HG03378 (cell line): ENCODE measurements at regions not wholly inside any gene's neighbourhood (a gene's known extent, or its start where the extent isn't known, plus 50 kb on each side); places are given as distances from the start of the nearest gene placed in this dataset.

Source experiments
- ATAC-seq: cut with Tn5 transposase; IDR thresholded peaks from one replicate; pipeline ENCODE4 v1.9.1; 2021; ENCODE audit warnings: mild to moderate bottlenecking, moderate library complexity; ENCODE audit not compliant: unreplicated experiment

- no peak for ATAC-seq
Measured at GRCh38 chr16:14337303-14338191, 266.4 kb downstream of the MRTFB start.

- ATAC-seq, result no peak
Measured at GRCh38 chr16:14335297-14335696, 264.2 kb downstream of the MRTFB start.

- ATAC-seq, result no peak
Measured at GRCh38 chr16:14334366-14335080, 263.4 kb downstream of the MRTFB start.

GRCh38 chr16:14333361-14333760 is 262.2 kb downstream of the MRTFB start:
- ATAC-seq, result no peak

- no peak for ATAC-seq
Measured at GRCh38 chr16:14331020-14331419, 259.9 kb downstream of the MRTFB start.

GRCh38 chr16:14329727-14330350 is 258.7 kb downstream of the MRTFB start:
- ATAC-seq, result no peak

- ATAC-seq, result no peak
Measured at GRCh38 chr16:14325502-14326401, 254.6 kb downstream of the MRTFB start.

GRCh38 chr16:14324581-14324980 is 253.5 kb downstream of the MRTFB start:
- ATAC-seq, result no peak

- no peak for ATAC-seq
Measured at GRCh38 chr16:14322186-14322585, 251.1 kb downstream of the MRTFB start.

- ATAC-seq, result no peak
Measured at GRCh38 chr16:14321542-14321941, 250.4 kb downstream of the MRTFB start.

GRCh38 chr16:14320406-14320805 is 249.3 kb downstream of the MRTFB start:
- ATAC-seq, result no peak
